Amniotic stem cell (primary cell): ENCODE measurements at regions not wholly inside any gene's neighbourhood (a gene's known extent, or its start where the extent isn't known, plus 50 kb on each side); places are given as distances from the start of the nearest gene placed in this dataset.

Source experiments
- DNase-seq: peaks from one replicate; lab custom pipeline; 2025; lab: John Stamatoyannopoulos, UW

- no peak for DNase-seq
Measured at GRCh38 chr2:150417278-150417677, 70.2 kb downstream of the RND3 start.

GRCh38 chr2:150415022-150415421, 72.4 kb downstream of the RND3 start:
- DNase-seq, result no peak

- no peak for DNase-seq
Measured at GRCh38 chr2:150413910-150414309, 73.6 kb downstream of the RND3 start.

GRCh38 chr2:150413366-150413765, 74.1 kb downstream of the RND3 start:
- no peak for DNase-seq

GRCh38 chr2:150410809-150411208, 76.7 kb downstream of the RND3 start:
- DNase-seq, result no peak

GRCh38 chr2:150409196-150409595, 78.3 kb downstream of the RND3 start:
- DNase-seq, result no peak

- DNase-seq, result no peak
Measured at GRCh38 chr2:150404147-150404546, 83.3 kb downstream of the RND3 start.

- no peak for DNase-seq
Measured at GRCh38 chr2:150403457-150403856, 84.0 kb downstream of the RND3 start.

- no peak for DNase-seq
Measured at GRCh38 chr2:150402953-150403352, 84.5 kb downstream of the RND3 start.

GRCh38 chr2:150400849-150401248, 86.6 kb downstream of the RND3 start:
- DNase-seq, result no peak

GRCh38 chr2:150392614-150393013, 94.9 kb downstream of the RND3 start:
- DNase-seq, result no peak

GRCh38 chr2:150391779-150392178, 95.7 kb downstream of the RND3 start:
- no peak for DNase-seq

- no peak for DNase-seq
Measured at GRCh38 chr2:150389447-150389846, 98.0 kb downstream of the RND3 start.

- DNase-seq, result no peak
Measured at GRCh38 chr2:150388289-150388625, 99.2 kb downstream of the RND3 start.

GRCh38 chr2:150387586-150388288, 99.7 kb downstream of the RND3 start:
- no peak for DNase-seq

- DNase-seq, result no peak
Measured at GRCh38 chr2:150385211-150385610, 102.3 kb downstream of the RND3 start.

- DNase-seq, result no peak
Measured at GRCh38 chr2:150383587-150383986, 103.9 kb downstream of the RND3 start.

- no peak for DNase-seq
Measured at GRCh38 chr2:150379166-150379565, 108.3 kb downstream of the RND3 start.

GRCh38 chr2:150378686-150379085, 108.8 kb downstream of the RND3 start:
- no peak for DNase-seq

GRCh38 chr2:150376553-150377335, 110.7 kb downstream of the RND3 start:
- no peak for DNase-seq

- no peak for DNase-seq
Measured at GRCh38 chr2:150375333-150375732, 112.1 kb downstream of the RND3 start.

- DNase-seq, result no peak
Measured at GRCh38 chr2:150374492-150374891, 113.0 kb downstream of the RND3 start.

GRCh38 chr2:150373374-150373773, 114.1 kb downstream of the RND3 start:
- no peak for DNase-seq
